AG08396 (cell line): ENCODE measurements at regions not wholly inside any gene's neighbourhood (a gene's known extent, or its start where the extent isn't known, plus 50 kb on each side); places are given as distances from the start of the nearest gene placed in this dataset.
"Not testable (repeated sequence)": the region's sequence is repeated elsewhere in the genome, so short reads cannot be mapped to it uniquely, and the experiment has no call there.

Experiments used
- DNase-seq: peaks from one replicate; pipeline ENCODE4 v3.0.0; 2012; ENCODE audit warnings: low spot score, mixed read lengths

DNA sequence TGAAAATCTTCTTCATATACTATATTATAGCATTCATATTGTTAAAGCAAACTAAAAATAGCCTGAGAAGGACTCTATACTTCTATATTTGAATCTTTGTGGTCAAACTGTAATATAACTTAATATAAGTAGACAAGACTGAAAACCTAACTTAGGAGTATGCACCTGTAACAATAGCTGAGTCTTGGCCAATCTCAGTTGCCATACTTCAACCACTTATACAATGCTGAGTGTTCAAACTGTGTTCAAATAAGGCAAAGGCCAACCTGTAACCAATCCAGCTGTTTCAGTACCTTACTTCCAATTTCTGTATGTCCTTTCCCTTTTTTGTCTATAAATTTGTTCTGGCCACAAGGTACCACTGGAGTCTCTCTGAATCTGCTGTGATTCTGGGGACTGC lies 1360.8 kb upstream of the CDH9 start:
- no peak for DNase-seq

GRCh38 chr5:28398185-28398584 lies 1359.8 kb upstream of the CDH9 start:
- DNase-seq = no peak

- no peak for DNase-seq
These were observed 1359.1 kb upstream of the CDH9 start for GRCh38 chr5:28397502-28397941.

DNA sequence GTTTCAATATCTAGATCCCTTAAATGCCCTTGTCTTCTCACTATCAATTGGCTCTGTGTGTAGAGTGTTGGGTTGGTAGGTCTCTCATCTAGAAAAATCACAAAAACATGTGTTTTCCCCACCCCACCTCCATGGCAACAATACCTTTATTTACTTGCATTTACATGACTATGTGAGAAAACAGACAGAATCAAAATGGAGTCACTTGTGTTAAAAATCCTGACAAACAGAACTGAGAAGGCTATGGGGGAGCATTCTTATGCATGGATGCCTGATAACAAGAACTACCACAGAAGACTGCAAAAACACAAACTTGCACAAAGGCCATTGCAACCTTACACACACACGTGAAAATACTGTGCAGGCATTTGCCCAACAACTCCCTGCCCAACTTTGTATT lies 1352.9 kb upstream of the CDH9 start:
- DNase-seq = no peak

GRCh38 chr5:28390341-28390740 lies 1352.0 kb upstream of the CDH9 start:
- no peak for DNase-seq

- not testable (repeated sequence) for DNase-seq
These were observed 1351.3 kb upstream of the CDH9 start for GRCh38 chr5:28389727-28390126.

GRCh38 chr5:28388428-28388827 lies 1350.0 kb upstream of the CDH9 start:
- no peak for DNase-seq

DNA sequence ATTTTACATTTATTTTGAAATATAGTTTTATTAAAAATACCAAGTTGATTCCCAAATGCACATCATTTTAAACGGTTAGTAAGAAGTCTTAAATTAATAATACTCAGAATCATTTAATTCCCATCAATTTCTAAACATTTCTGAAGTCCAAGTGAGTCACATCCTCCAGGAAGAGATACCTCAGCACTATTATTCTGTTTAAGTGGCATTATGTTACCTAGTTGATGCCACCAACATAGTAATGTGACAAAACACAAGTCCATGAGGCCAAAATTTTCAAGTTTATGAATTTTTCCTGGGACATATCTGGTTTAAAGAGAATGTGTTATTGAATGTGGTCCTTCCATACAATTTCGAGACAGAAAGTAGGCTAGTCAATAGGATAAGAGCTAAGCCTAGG lies 1348.3 kb upstream of the CDH9 start:
- no peak for DNase-seq

DNA sequence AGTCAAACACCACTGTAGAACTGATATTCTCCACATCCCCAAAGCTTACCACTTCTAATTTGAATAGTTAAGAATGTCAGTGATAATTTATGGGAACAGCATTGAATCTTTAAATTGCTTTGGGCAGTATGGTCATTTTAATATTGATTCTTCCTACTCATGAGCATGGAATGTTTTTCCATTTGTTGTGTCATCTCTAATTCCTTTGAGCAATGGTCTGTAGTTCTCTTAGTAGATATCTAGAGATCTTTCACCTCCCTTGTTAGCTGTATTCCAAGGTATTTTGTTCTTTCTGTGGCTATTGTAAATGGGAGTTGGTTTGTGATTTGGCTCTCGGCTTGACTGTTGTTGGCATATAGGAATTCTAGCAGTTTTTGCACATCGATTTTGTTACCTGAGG lies 1341.8 kb upstream of the CDH9 start:
- no peak for DNase-seq

GRCh38 chr5:28374492-28374967 lies 1336.1 kb upstream of the CDH9 start:
- DNase-seq = no peak

GRCh38 chr5:28370896-28371295 lies 1332.5 kb upstream of the CDH9 start:
- DNase-seq = no peak

- no peak for DNase-seq
These were observed 1331.0 kb upstream of the CDH9 start for GRCh38 chr5:28369418-28369817.

DNA sequence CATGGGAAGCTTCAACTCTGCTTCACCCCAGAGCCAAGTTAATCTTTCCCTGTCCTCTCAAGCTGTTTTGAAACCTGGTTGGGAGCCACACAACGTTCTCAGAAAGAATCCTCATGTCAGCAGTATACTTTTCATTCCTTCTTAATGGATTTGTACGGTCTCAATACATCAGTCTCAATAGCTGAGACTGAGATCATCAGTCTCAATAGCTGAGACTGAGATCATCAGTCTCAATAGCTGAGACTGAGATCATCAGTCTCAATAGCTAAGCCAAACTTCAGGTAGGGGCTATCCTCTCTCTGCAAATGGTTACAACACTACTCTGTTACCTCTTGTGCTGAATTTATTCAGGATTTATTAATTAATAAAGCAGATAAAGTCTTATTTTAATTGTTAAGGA lies 1317.4 kb upstream of the CDH9 start:
- DNase-seq = no peak

GRCh38 chr5:28346696-28347095 lies 1308.3 kb upstream of the CDH9 start:
- DNase-seq = no peak

DNA sequence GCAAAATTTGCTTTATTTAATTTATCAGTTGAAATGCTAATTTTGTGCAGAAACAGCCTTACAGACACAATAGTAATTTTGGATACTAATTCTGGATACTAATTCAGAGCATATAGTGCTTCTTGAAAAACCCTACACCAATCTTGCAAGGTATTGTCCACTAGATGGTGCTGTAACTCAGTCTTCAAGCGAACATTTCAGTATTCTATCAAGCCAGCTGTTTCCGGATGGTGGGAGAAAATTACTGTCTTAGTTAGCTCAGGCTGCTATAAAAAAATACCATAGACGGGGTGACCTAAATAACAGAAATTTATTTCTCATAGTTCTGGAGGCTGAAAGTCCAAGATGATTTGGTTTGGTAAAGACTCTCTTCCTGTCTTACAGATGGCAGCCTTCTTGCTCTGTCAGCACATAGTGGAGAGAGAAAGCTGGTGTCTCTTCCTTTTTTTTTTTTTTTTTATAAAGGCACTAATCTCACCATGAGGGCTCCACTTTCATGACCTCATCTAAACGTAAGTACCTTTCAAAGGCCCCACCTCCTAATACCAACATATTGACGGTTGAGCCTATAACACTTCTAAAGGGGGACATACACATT lies 1306.5 kb upstream of the CDH9 start:
- DNase-seq = no peak

- no peak for DNase-seq
These were observed 1290.8 kb upstream of the CDH9 start for GRCh38 chr5:28329176-28329575.

DNA sequence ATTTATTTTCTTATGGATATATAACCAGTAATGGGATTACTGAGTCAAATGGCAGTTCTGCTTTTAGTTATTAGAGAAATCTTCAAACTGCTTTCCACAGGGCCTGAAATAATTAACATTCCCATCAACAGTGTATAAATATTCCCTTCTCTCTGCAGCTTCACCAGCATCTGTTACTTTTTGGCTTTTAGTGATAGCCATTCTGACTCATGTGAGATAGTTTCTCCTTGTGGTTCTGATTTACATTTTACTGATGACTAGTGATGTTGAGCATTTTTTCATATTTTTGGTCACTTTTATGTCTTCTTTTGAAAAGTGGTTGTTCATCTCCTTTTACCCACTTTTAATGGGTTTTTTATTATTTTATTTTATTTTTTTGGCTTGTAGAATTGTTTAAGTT lies 1290.3 kb upstream of the CDH9 start:
- DNase-seq = no peak

DNA sequence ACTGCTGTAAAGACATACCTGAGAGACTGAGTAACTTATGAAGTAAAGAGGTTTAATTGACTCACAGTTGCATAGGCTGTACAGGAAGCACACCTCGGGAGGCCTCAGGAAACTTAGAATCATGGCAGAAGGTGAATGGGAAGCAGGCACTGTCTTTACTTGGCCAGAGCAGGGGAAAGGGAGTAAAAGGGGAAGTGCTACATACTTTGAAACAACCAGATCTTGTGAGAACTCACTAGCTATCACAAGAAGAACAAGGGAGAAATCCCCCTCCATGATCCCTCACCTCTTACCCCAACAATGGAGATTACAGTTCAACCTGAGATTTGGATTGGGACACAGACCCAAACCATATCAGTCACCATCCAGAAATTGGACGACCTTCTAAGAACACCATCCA lies 1285.8 kb upstream of the CDH9 start:
- DNase-seq = no peak

DNA sequence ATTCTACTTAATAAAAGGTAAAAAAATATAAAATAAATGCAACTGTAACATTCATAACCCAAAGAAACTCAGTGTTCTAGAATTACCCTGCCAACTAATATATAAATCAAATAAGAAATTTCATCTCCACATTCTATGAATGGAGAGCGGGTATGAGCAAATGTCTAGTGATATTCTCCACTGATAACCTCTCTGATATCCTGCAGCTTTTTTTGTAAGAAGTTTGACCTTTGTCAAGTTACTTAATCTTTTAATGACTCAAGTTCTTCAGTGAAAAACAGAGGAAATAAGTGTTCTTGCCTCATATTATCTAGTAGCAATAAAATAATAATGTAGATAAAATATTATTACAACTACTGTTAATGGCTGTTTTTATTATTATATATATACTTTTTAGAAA lies 1275.6 kb upstream of the CDH9 start:
- no peak for DNase-seq

GRCh38 chr5:28313321-28313951 lies 1275.0 kb upstream of the CDH9 start:
- DNase-seq = no peak

DNA sequence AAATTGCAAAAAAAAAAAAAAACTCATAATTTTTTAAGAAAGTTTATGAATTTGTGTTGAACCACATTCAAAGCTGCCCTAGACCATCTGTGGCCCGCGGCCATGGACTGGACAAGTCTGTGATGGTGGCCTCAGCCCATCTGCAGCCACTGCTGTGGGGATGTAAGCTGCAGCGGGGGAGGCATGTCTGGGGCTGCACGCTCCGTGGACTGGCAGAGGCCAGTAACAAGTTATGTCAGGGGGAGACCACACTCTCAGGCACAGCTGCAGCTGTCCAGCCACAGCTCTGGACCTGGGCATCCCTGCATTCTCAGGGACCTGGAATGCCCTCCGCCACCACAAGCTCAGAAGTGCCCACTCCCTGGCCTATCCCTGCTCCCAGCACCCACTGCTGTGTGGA lies 1272.3 kb upstream of the CDH9 start:
- no peak for DNase-seq

DNA sequence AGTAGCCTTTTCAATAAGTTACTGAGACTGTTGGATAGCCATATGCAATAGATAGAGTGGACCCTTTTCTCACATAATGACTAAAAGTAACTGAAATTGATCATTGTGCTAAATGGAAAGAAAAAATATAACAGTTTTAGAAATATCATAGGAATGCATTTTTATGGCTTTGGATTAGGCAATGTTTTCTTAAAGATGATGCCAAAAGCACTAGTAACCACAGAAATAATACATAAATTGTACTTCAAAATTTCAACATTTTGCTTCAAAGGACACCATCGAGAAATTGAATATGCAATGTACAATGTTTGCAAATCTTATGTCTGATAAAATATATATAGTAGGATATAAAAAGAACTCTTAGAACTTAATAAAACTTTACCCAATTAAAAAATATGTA lies 1267.5 kb upstream of the CDH9 start:
- no peak for DNase-seq

GRCh38 chr5:28301712-28302111 lies 1263.3 kb upstream of the CDH9 start:
- DNase-seq = no peak
